Loucy (cell line): ENCODE measurements at regions not wholly inside any gene's neighbourhood (a gene's known extent, or its start where the extent isn't known, plus 50 kb on each side); places are given as distances from the start of the nearest gene placed in this dataset.

Experiments used
- CTCF ChIP-seq: fragments of 200-600 bp; sonication (generic); conservative IDR thresholded peaks from 2 replicates; pipeline ENCODE4 v1.5.1; 2014; ENCODE audit warnings: mild to moderate bottlenecking, antibody characterized with exemption, low read length
- EZH2phosphoT487 ChIP-seq: fragments of 200-600 bp; IDR thresholded peaks from 2 replicates; pipeline ENCODE4 v1.6.1; 2018; ENCODE audit warnings: antibody characterized with exemption, mild to moderate bottlenecking, moderate library complexity, borderline replicate concordance

- no peak for TF ChIP-seq EZH2phosphoT487
- no peak for TF ChIP-seq CTCF
Measured at GRCh38 chr5:105696440-105696839, 1974.3 kb downstream of the EFNA5 start.
